H1 (cell line): ENCODE measurements at regions not wholly inside any gene's neighbourhood (a gene's known extent, or its start where the extent isn't known, plus 50 kb on each side); places are given as distances from the start of the nearest gene placed in this dataset.

Source experiments
- CTCF ChIA-PET: fragments of 300-600 bp; sonication (Branson Sonifier 250); formaldehyde crosslinking; loops from one replicate; lab custom pipeline; 2021; ENCODE audit not compliant: partially characterized antibody; lab: Charles Lee
- POLR2A ChIA-PET: fragments of 300-600 bp; sonication (Branson Sonifier 250); formaldehyde crosslinking; loops from one replicate; lab custom pipeline; 2021; ENCODE audit warnings: inconsistent platforms; ENCODE audit not compliant: partially characterized antibody; lab: Charles Lee
- DNase-seq, 2 experiments: peaks; one replicate each; pipeline versions ENCODE4 v3.0.0 to v3.0.0-alpha.2; 2010 to 2022; ENCODE audit warnings: low spot score in 2 of 2, low read depth in 1 of 2, mixed read lengths in 1 of 2
- FAIRE-seq: peaks from 2 replicates; lab custom pipeline; 2011; peaks lifted over from hg19 to GRCh38; lab: Jason Lieb, UNC
- H2AFZ ChIP-seq: 2 replicates; pipeline ENCODE4 v1.8.1; 2012; ENCODE audit warnings: low read length, inconsistent platforms
- H2AK5ac ChIP-seq: 2 replicates; pipeline ENCODE4 v1.6.1; 2013; ENCODE audit warnings: low read depth, low read length
- H2BK120ac ChIP-seq: replicated peaks from 2 replicates; pipeline ENCODE3; 2013; ENCODE audit warnings: low read depth, low read length, inconsistent platforms
- H2BK12ac ChIP-seq: 2 replicates; pipeline ENCODE4 v1.6.1; 2013; ENCODE audit warnings: low read depth, low read length
- H2BK15ac ChIP-seq: 2 replicates; pipeline ENCODE4 v1.6.1; 2013; ENCODE audit warnings: low read length
- H2BK20ac ChIP-seq: 2 replicates; pipeline ENCODE4 v1.6.1; 2013; ENCODE audit warnings: low read length
- H2BK5ac ChIP-seq: 2 replicates; pipeline ENCODE4 v1.6.1; 2013; ENCODE audit warnings: low read depth, low read length
- H3K14ac ChIP-seq: 2 replicates; pipeline ENCODE4 v1.6.1; 2013; ENCODE audit warnings: inconsistent platforms; ENCODE audit not compliant: insufficient read length
- H3K18ac ChIP-seq: 2 replicates; pipeline ENCODE4 v1.6.1; 2013; ENCODE audit warnings: low read length; ENCODE audit errors: extremely low read depth
- H3K23ac ChIP-seq: 2 replicates; pipeline ENCODE4 v1.6.1; 2013; ENCODE audit warnings: inconsistent platforms; ENCODE audit not compliant: insufficient read length
- H3K23me2 ChIP-seq: 2 replicates; pipeline ENCODE4 v1.6.1; 2013; ENCODE audit warnings: low read depth, low read length
- H3K27ac ChIP-seq: 2 replicates; pipeline ENCODE4 v1.6.1; 2011; ENCODE audit warnings: low read depth, low read length, inconsistent platforms
- H3K27me3 ChIP-seq, 4 experiments: replicated peaks in 1 of 4; 1 replicate in 1 of 4; 2 replicates in 3 of 4; pipeline versions ENCODE4 v1.6.1 to v1.8.1; 2011 to 2013; ENCODE audit warnings: low read length in 3 of 4, mild to moderate bottlenecking in 3 of 4, inconsistent platforms in 2 of 4, mixed read lengths in 2 of 4, moderate library complexity in 1 of 4; ENCODE audit not compliant: control insufficient read depth in 3 of 4, insufficient read depth in 3 of 4; ENCODE audit errors: extremely low read depth in 1 of 4
- H3K36me3 ChIP-seq, 4 experiments: 2 replicates each; pipeline versions ENCODE4 v1.6.1 to v1.8.1; 2011 to 2013; ENCODE audit warnings: mild to moderate bottlenecking in 4 of 4, low read length in 3 of 4, moderate library complexity in 2 of 4, control low read depth in 1 of 4, inconsistent platforms in 1 of 4; ENCODE audit not compliant: insufficient read depth in 4 of 4, control insufficient read depth in 2 of 4
- H3K4ac ChIP-seq: replicated peaks from 2 replicates; pipeline ENCODE3; 2013; ENCODE audit warnings: low read length, low read depth, mixed read lengths, inconsistent platforms; ENCODE audit not compliant: insufficient read length
- H3K4me1 ChIP-seq, 4 experiments: replicated peaks in 1 of 4; 1 replicate in 1 of 4; 2 replicates in 3 of 4; pipeline versions ENCODE4 v1.6.1 to v1.8.1; 2011 to 2013; ENCODE audit warnings: low read length in 3 of 4, inconsistent platforms in 2 of 4, mixed read lengths in 1 of 4; ENCODE audit not compliant: insufficient read depth in 4 of 4, control insufficient read depth in 3 of 4
- H3K4me2 ChIP-seq, 2 experiments: 2 replicates each; pipeline versions ENCODE4 v1.6.1 to v1.8.1; 2011 to 2013; ENCODE audit warnings: low read depth in 2 of 2, low read length in 2 of 2, control low read depth in 1 of 2, inconsistent platforms in 1 of 2, mild to moderate bottlenecking in 1 of 2; ENCODE audit not compliant: insufficient read depth in 1 of 2
- H3K4me3 ChIP-seq, 4 experiments: fragments of 200-600, 300-600 bp in 1 of 4; sonication (generic), shearing (Covaris generic), sonication (Bioruptor Twin) in 1 of 4; 2 replicates each; pipeline versions ENCODE4 v1.5.1 to v1.8.1; 2011 to 2016; ENCODE audit warnings: low read length in 4 of 4, low read depth in 3 of 4, control low read depth in 2 of 4, inconsistent platforms in 2 of 4, mild to moderate bottlenecking in 2 of 4, mixed read lengths in 1 of 4, moderate library complexity in 1 of 4; ENCODE audit not compliant: insufficient read depth in 2 of 4; ENCODE audit errors: extremely low read depth in 1 of 4
- H3K56ac ChIP-seq: replicated peaks from 2 replicates; pipeline ENCODE3; 2013; ENCODE audit warnings: low read depth, mild to moderate bottlenecking, mixed read lengths, low read length, inconsistent platforms; ENCODE audit not compliant: insufficient read length
- H3K79me1 ChIP-seq: 2 replicates; pipeline ENCODE4 v1.6.1; 2013; ENCODE audit warnings: low read depth, low read length, control low read depth
- H3K79me2 ChIP-seq, 2 experiments: 2 replicates each; pipeline versions ENCODE4 v1.6.1 to v1.8.1; 2012 to 2013; ENCODE audit warnings: low read length in 2 of 2, mild to moderate bottlenecking in 2 of 2, inconsistent platforms in 1 of 2; ENCODE audit not compliant: insufficient read depth in 2 of 2, control insufficient read depth in 1 of 2
- H3K9ac ChIP-seq, 4 experiments: replicated peaks in 1 of 4; 1 replicate in 1 of 4; 2 replicates in 3 of 4; pipeline versions ENCODE4 v1.6.1 to v1.8.1; 2011 to 2013; ENCODE audit warnings: low read depth in 3 of 4, low read length in 3 of 4, control low read depth in 2 of 4, mild to moderate bottlenecking in 2 of 4, moderate library complexity in 2 of 4, inconsistent platforms in 1 of 4; ENCODE audit errors: extremely low read depth in 1 of 4
- H3K9me3 ChIP-seq, 2 experiments: 2 replicates each; pipeline versions ENCODE4 v1.6.1 to v1.8.1; 2012 to 2013; ENCODE audit warnings: mild to moderate bottlenecking in 2 of 2, moderate library complexity in 2 of 2, control low read depth in 1 of 2, inconsistent platforms in 1 of 2, low read depth in 1 of 2, low read length in 1 of 2, mixed read lengths in 1 of 2; ENCODE audit not compliant: insufficient read depth in 2 of 2
- H4K20me1 ChIP-seq, 2 experiments: replicated peaks in 1 of 2; 2 replicates each; pipeline versions ENCODE3 to v1.8.1; 2011 to 2013; ENCODE audit warnings: inconsistent platforms in 2 of 2, low read length in 2 of 2, mild to moderate bottlenecking in 1 of 2; ENCODE audit not compliant: insufficient read depth in 2 of 2, control insufficient read depth in 1 of 2
- H4K5ac ChIP-seq: 2 replicates; pipeline ENCODE4 v1.6.1; 2013; ENCODE audit warnings: low read length, low read depth, mixed read lengths, inconsistent platforms; ENCODE audit not compliant: insufficient read length
- H4K8ac ChIP-seq: 2 replicates; pipeline ENCODE4 v1.8.0; 2013; ENCODE audit warnings: mild to moderate bottlenecking, moderate library complexity, low read length, inconsistent platforms; ENCODE audit not compliant: insufficient read depth; ENCODE audit errors: extremely low read depth
- H4K91ac ChIP-seq: replicated peaks from 2 replicates; pipeline ENCODE3; 2013; ENCODE audit warnings: low read length, mixed read lengths, inconsistent platforms; ENCODE audit not compliant: insufficient read length
- ASH2L ChIP-seq: fragments of 200-600, 300-600 bp; sonication (generic); IDR thresholded peaks from one replicate; pipeline ENCODE4 v1.7.1; 2017; ENCODE audit warnings: low read length
- POLR2AphosphoS5 ChIP-seq: IDR thresholded peaks from 2 replicates; pipeline ENCODE4 v1.6.1; 2011; ENCODE audit warnings: low read depth, low read length
- RFX5 ChIP-seq: IDR thresholded peaks from 2 replicates; pipeline ENCODE4 v1.6.1; 2011; ENCODE audit warnings: low read depth, low read length, improper control_type of control experiment, borderline replicate concordance
- SAP30 ChIP-seq: fragments of 300-600 bp; sonication (generic); IDR thresholded peaks from 2 replicates; pipeline ENCODE4 v1.7.1; 2012; ENCODE audit warnings: low read length, moderate library complexity, mild to moderate bottlenecking, inconsistent platforms; ENCODE audit not compliant: insufficient read depth, insufficient replicate concordance
- SIRT6 ChIP-seq: IDR thresholded peaks from one replicate; pipeline ENCODE4 v1.7.1; 2012; ENCODE audit warnings: low read length, inconsistent platforms
- SUZ12 ChIP-seq: fragments of 200-600 bp; sonication (generic); IDR thresholded peaks from 2 replicates; pipeline ENCODE4 v1.6.1; 2012; ENCODE audit warnings: mild to moderate bottlenecking, inconsistent platforms, low read length, moderate library complexity, mixed read lengths
- WGBS, 2 experiments: shearing (Covaris generic) in 1 of 2; methylation state at CpG; one replicate each; pipeline versions ENCODE4 v1.1.6 to v1.1.7; 2013 to 2015; ENCODE audit warnings: low lambda C conversion rate in 2 of 2, mixed read lengths in 2 of 2, inconsistent platforms in 1 of 2, low coverage in 1 of 2, missing lambda C conversion rate in 1 of 2; ENCODE audit not compliant: insufficient replicate concordance in 2 of 2, insufficient coverage in 1 of 2, insufficient read length in 1 of 2; ENCODE audit errors: extremely low coverage in 1 of 2, missing lambda C conversion rate in 1 of 2; 5-methylcytosine and 5-hydroxymethylcytosine counted together
- TF ChIP-seq, protein P1 (sequence below): IDR thresholded peaks from 2 replicates; pipeline ENCODE4 v1.6.1; 2012; ENCODE audit warnings: inconsistent platforms

GRCh38 chr4:62822306-62822705, 1586.9 kb downstream of the TECRL start:
- Histone ChIP-seq H3K56ac (no peak overlapping the region), H3K27me3 (no peaks in the 10 kb centered on the region), H2AK5ac (no peak overlapping the region)
- TF ChIP-seq RFX5, result no peak
- no peak for TF ChIP-seq SAP30
- no peak for TF ChIP-seq POLR2AphosphoS5
- TF ChIP-seq SUZ12, result no peak
- TF ChIP-seq, protein P1, sequence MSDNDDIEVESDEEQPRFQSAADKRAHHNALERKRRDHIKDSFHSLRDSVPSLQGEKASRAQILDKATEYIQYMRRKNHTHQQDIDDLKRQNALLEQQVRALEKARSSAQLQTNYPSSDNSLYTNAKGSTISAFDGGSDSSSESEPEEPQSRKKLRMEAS, result no peak
- no peak for TF ChIP-seq SIRT6
- no peak for TF ChIP-seq ASH2L
- TF ChIP-seq, all 59 proteins: peak for 0
- ChIA-PET CTCF (no interaction called here), POLR2A (no interaction called here)
- H3K27ac ChIP-seq, result no peak overlapping the region
- no peak overlapping the region for H3K4me2 ChIP-seq
- no peak overlapping the region for H3K9ac ChIP-seq
- no peak overlapping the region for H3K4me3 ChIP-seq
- H3K79me1 ChIP-seq, result no peaks in the 10 kb centered on the region
- H4K20me1 ChIP-seq, result no peaks in the 10 kb centered on the region
- H3K23me2 ChIP-seq, result no peaks in the 10 kb centered on the region
- H2BK20ac ChIP-seq, result no peak overlapping the region
- no peaks in the 10 kb centered on the region for H3K36me3 ChIP-seq
- no peak overlapping the region for H2BK12ac ChIP-seq
- H3K18ac ChIP-seq, result no peak overlapping the region
- H3K23ac ChIP-seq, result no peak overlapping the region
- no peak overlapping the region for H4K8ac ChIP-seq
- H3K9me3 ChIP-seq, result no peaks in the 10 kb centered on the region
- no peaks in the 10 kb centered on the region for H3K79me2 ChIP-seq
- DNase-seq (no peak), FAIRE-seq (no peak)
- no peak overlapping the region for H2BK120ac ChIP-seq
- H4K5ac ChIP-seq, result no peak overlapping the region
- no peaks in the 10 kb centered on the region for H3K4me1 ChIP-seq
- H3K4ac ChIP-seq, result no peak overlapping the region
- H2BK15ac ChIP-seq, result no peak overlapping the region
- 93% methylated on average over 1 of the region's 1 CpG; no CpG with 5 or more reads in 1 of the 2 experiments for WGBS, 2 experiments
- H2BK5ac ChIP-seq, result no peak overlapping the region
- H3K14ac ChIP-seq, result no peak overlapping the region
- H4K91ac ChIP-seq, result no peak overlapping the region
- H2AFZ ChIP-seq, result no peak overlapping the region
